SJSA1 (cell line): ENCODE measurements at regions not wholly inside any gene's neighbourhood (a gene's known extent, or its start where the extent isn't known, plus 50 kb on each side); places are given as distances from the start of the nearest gene placed in this dataset.

ENCODE experiments used
- DNase-seq, 2 experiments: peaks; one replicate each; pipeline ENCODE4 v3.0.0-alpha.2; 2015 to 2020; ENCODE audit warnings: low spot score in 2 of 2, low read depth in 1 of 2
- H3K27ac ChIP-seq: fragments of 250-450 bp; sonication (Bioruptor Pico); 2 replicates; pipeline ENCODE4 v1.5.1; 2020; ENCODE audit warnings: mild to moderate bottlenecking, moderate library complexity
- H3K27me3 ChIP-seq: fragments of 250-450 bp; sonication (Bioruptor Pico); replicated peaks from 2 replicates; pipeline ENCODE4 v1.5.1; 2020; ENCODE audit warnings: mild to moderate bottlenecking, moderate library complexity
- H3K36me3 ChIP-seq: fragments of 250-450 bp; sonication (Bioruptor Pico); 2 replicates; pipeline ENCODE4 v1.5.1; 2020; ENCODE audit warnings: mild to moderate bottlenecking
- H3K4me1 ChIP-seq: fragments of 250-450 bp; sonication (Bioruptor Pico); replicated peaks from 2 replicates; pipeline ENCODE4 v1.6.1; 2021; ENCODE audit warnings: mild to moderate bottlenecking
- H3K4me3 ChIP-seq: fragments of 250-450 bp; sonication (Bioruptor Pico); 2 replicates; pipeline ENCODE4 v1.5.1; 2020; ENCODE audit warnings: mild to moderate bottlenecking
- H3K9me3 ChIP-seq: fragments of 250-450 bp; sonication (Bioruptor Pico); replicated peaks from 2 replicates; pipeline ENCODE4 v1.5.1; 2020; ENCODE audit warnings: mild to moderate bottlenecking

GRCh38 chr5:83780699-83781350 lies 60.2 kb upstream of the HAPLN1 start:
- Histone ChIP-seq H3K27me3 (no peaks in the 10 kb centered on the region), H3K4me1 (peaks cover 13% of the 10 kb centered on the region), H3K4me3 (no peak overlapping the region), H3K27ac (no peak overlapping the region), H3K9me3 (no peaks in the 10 kb centered on the region), H3K36me3 (no peaks in the 10 kb centered on the region)
- DNase-seq: peak in 1 of 2 experiments; percentile 9

DNA sequence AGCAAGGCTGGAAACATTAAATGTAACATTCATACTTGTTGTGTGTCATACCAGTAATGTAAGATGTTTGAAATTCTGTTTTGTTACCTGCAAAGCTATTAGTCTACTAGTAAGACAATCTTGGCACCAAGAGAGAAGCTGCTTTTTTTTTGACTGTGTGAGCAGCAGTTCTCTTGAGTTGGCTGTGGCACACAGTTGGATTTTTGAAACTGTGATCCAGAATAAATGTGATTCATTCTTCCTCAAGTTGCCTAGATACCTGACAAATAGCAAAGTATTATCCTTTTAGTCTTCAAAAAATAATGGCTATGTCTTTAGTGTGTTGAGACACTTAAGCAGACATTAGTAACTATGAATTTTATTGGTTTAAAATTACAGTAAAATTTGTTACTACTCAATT lies 57.2 kb upstream of the HAPLN1 start:
- H3K36me3 ChIP-seq: no peaks in the 10 kb centered on the region
- no peak overlapping the region for H3K27ac ChIP-seq
- no peaks in the 10 kb centered on the region for H3K9me3 ChIP-seq
- H3K4me3 ChIP-seq: no peak overlapping the region
- DNase-seq: no peak
- H3K27me3 ChIP-seq: no peaks in the 10 kb centered on the region
- H3K4me1 ChIP-seq: peaks cover 13% of the 10 kb centered on the region

DNA sequence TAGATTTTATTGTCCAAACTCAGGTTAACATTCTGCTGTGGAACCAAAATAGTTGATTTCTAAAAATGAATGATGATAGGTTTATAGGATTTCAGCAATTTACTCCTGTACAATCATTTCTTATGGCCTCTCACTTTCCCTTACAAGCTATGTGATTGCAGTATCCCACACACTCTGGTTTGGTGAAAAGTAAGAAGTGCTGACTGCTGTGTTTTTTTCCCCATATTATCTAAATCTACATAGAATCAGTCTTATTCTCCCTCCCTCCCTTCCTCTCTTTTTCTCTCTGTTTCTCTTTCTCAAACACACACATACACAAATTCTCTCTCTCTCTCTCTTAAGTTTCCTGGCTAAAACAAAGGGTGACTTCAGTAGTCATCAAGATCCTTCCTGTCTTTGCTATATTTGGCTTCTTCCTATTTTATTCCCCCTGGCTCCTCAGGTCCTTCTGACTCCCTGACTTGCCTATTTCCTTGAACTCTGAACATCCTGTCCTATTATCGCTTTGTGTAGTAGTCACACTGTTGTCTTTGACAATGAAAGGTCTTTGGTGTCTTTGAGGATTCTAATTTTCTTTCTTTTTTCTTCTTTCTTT lies 55.9 kb upstream of the HAPLN1 start:
- Histone ChIP-seq H3K9me3 (no peaks in the 10 kb centered on the region), H3K4me3 (no peak overlapping the region), H3K27ac (no peak overlapping the region), H3K4me1 (peaks cover 13% of the 10 kb centered on the region), H3K36me3 (no peaks in the 10 kb centered on the region), H3K27me3 (no peaks in the 10 kb centered on the region)
- no peak for DNase-seq
